ENCODE measurements at regions not wholly inside any gene's neighbourhood (a gene's known extent, or its start where the extent isn't known, plus 50 kb on each side); places are given as distances from the start of the nearest gene placed in this dataset.

- no peak for FAIRE-seq
- Histone ChIP-seq H3K36me3 (ENCODE audit: control insufficient read depth in 2 of 3, insufficient read depth in 3 of 3, low read length in 3 of 3) (no peaks in the 10 kb centered on the region), H3K9ac (ENCODE audit: low read length in 3 of 3) (no peak overlapping the region), H3K27me3 (ENCODE audit: control insufficient read depth, insufficient read depth, low read length) (no peaks in the 10 kb centered on the region), H3K9me3 (ENCODE audit: control insufficient read depth in 2 of 3, insufficient read depth in 1 of 3, low read length in 3 of 3) (no peaks in the 10 kb centered on the region), H3K4me1 (ENCODE audit: control insufficient read depth in 2 of 3, insufficient read depth in 2 of 3, low read depth in 1 of 3, low read length in 3 of 3) (no peaks in the 10 kb centered on the region), H3K4me3 (ENCODE audit: low read length in 3 of 3) (no peak overlapping the region), H3K27ac (ENCODE audit: low read depth in 2 of 2, low read length in 2 of 2) (no peak overlapping the region)
- no peak for TF ChIP-seq CTCF (IDR thresholded peaks at IDR 0.05; ENCODE audit: borderline replicate concordance, extremely low read depth, insufficient read depth)
- no peak for DNase-seq
- intact Hi-C loops (cut with DNase I) = no loop called here
These were observed 280.1 kb downstream of the NR2F1-AS1 start for GRCh38 chr5:93300945-93301344.

GRCh38 chr5:93300309-93300923, 280.6 kb downstream of the NR2F1-AS1 start:
- DNase-seq = no peak
- no peaks in the 10 kb centered on the region for H3K9me3 ChIP-seq (ENCODE audit: control insufficient read depth in 2 of 3, insufficient read depth in 1 of 3, low read length in 3 of 3)
- H3K27me3 ChIP-seq (ENCODE audit: control insufficient read depth, insufficient read depth, low read length) = no peaks in the 10 kb centered on the region
- TF ChIP-seq CTCF (IDR thresholded peaks at IDR 0.05; ENCODE audit: borderline replicate concordance, extremely low read depth, insufficient read depth) = no peak
- no peaks in the 10 kb centered on the region for H3K4me1 ChIP-seq (ENCODE audit: control insufficient read depth in 2 of 3, insufficient read depth in 2 of 3, low read depth in 1 of 3, low read length in 3 of 3)
- no peak for FAIRE-seq
- no peak overlapping the region for H3K9ac ChIP-seq (ENCODE audit: low read length in 3 of 3)
- no peak overlapping the region for H3K27ac ChIP-seq (ENCODE audit: low read depth in 2 of 2, low read length in 2 of 2)
- H3K4me3 ChIP-seq (ENCODE audit: low read length in 3 of 3) = no peak overlapping the region
- intact Hi-C loops (cut with DNase I) = no loop called here
- H3K36me3 ChIP-seq (ENCODE audit: control insufficient read depth in 2 of 3, insufficient read depth in 3 of 3, low read length in 3 of 3) = no peaks in the 10 kb centered on the region

- intact Hi-C loops (cut with DNase I) = no loop called here
- no peaks in the 10 kb centered on the region for H3K4me1 ChIP-seq (ENCODE audit: control insufficient read depth in 2 of 3, insufficient read depth in 2 of 3, low read depth in 1 of 3, low read length in 3 of 3)
- no peaks in the 10 kb centered on the region for H3K9me3 ChIP-seq (ENCODE audit: control insufficient read depth in 2 of 3, insufficient read depth in 1 of 3, low read length in 3 of 3)
- no peak overlapping the region for H3K27ac ChIP-seq (ENCODE audit: low read depth in 2 of 2, low read length in 2 of 2)
- no peaks in the 10 kb centered on the region for H3K36me3 ChIP-seq (ENCODE audit: control insufficient read depth in 2 of 3, insufficient read depth in 3 of 3, low read length in 3 of 3)
- H3K9ac ChIP-seq (ENCODE audit: low read length in 3 of 3) = no peak overlapping the region
- H3K27me3 ChIP-seq (ENCODE audit: control insufficient read depth, insufficient read depth, low read length) = no peaks in the 10 kb centered on the region
- H3K4me3 ChIP-seq (ENCODE audit: low read length in 3 of 3) = no peak overlapping the region
- TF ChIP-seq CTCF (IDR thresholded peaks at IDR 0.05; ENCODE audit: borderline replicate concordance, extremely low read depth, insufficient read depth) = no peak
- peak; percentile 41 for FAIRE-seq
- DNase-seq = peak in 4 of 5 donors; percentile 65 to 92 (median 83)
These were observed 281.2 kb downstream of the NR2F1-AS1 start for GRCh38 chr5:93299681-93300308.
